ENCODE measurements at regions not wholly inside any gene's neighbourhood (a gene's known extent, or its start where the extent isn't known, plus 50 kb on each side); places are given as distances from the start of the nearest gene placed in this dataset.

DNA sequence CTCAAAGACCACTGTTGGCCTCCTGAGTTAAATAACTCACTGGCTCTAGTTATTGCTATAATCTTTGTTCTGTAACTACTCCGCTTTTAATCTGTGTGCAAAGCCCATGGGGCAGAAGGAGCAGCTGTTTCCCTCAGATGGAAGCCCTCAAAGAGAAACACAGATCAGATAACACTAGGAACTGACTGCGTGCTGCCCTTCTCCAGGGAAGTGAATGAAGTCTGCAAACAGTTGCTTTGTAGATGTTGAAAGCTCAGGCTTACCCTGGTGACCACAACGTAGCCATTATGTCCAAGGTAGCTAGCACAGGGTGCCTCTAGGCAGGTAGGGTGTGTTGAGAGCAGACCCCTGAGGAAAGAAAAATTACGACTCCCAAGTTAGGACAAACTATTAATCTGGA, 152.3 kb upstream of the STAC start:
- TF ChIP-seq, protein P1, sequence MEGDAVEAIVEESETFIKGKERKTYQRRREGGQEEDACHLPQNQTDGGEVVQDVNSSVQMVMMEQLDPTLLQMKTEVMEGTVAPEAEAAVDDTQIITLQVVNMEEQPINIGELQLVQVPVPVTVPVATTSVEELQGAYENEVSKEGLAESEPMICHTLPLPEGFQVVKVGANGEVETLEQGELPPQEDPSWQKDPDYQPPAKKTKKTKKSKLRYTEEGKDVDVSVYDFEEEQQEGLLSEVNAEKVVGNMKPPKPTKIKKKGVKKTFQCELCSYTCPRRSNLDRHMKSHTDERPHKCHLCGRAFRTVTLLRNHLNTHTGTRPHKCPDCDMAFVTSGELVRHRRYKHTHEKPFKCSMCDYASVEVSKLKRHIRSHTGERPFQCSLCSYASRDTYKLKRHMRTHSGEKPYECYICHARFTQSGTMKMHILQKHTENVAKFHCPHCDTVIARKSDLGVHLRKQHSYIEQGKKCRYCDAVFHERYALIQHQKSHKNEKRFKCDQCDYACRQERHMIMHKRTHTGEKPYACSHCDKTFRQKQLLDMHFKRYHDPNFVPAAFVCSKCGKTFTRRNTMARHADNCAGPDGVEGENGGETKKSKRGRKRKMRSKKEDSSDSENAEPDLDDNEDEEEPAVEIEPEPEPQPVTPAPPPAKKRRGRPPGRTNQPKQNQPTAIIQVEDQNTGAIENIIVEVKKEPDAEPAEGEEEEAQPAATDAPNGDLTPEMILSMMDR (IDR thresholded peaks at IDR 0.05) = no peak
- TF ChIP-seq POLR2AphosphoS5 (IDR thresholded peaks at IDR 0.05; ENCODE audit: low read depth, low read length) = no peak
- TF ChIP-seq, protein P2, sequence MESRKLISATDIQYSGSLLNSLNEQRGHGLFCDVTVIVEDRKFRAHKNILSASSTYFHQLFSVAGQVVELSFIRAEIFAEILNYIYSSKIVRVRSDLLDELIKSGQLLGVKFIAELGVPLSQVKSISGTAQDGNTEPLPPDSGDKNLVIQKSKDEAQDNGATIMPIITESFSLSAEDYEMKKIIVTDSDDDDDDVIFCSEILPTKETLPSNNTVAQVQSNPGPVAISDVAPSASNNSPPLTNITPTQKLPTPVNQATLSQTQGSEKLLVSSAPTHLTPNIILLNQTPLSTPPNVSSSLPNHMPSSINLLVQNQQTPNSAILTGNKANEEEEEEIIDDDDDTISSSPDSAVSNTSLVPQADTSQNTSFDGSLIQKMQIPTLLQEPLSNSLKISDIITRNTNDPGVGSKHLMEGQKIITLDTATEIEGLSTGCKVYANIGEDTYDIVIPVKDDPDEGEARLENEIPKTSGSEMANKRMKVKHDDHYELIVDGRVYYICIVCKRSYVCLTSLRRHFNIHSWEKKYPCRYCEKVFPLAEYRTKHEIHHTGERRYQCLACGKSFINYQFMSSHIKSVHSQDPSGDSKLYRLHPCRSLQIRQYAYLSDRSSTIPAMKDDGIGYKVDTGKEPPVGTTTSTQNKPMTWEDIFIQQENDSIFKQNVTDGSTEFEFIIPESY (IDR thresholded peaks at IDR 0.05; ENCODE audit: borderline replicate concordance, low read depth) = no peak
